ENCODE measurements at regions not wholly inside any gene's neighbourhood (a gene's known extent, or its start where the extent isn't known, plus 50 kb on each side); places are given as distances from the start of the nearest gene placed in this dataset.

DNA sequence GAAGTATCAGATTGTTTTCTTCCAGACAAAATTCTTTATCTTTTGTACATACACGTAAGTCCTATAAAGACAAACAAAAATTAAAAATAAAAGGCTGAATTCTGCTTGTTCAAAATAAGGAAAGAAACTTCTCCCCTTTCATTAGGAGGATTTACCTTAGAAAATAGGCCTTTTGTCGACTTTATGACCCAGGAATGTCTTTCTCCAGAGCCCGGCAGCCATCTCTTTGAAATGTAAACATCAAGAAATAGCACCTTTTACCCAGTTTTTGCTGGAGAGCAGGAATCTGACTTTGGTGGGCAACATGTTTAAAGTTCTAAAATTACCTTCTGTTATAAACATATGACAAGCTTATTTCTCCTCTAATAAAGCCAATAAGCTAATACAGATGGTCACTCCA lies 373.0 kb upstream of the FTMT start:
- no peaks in the 10 kb centered on the region for H3K27me3 Mint-ChIP-seq
- no peaks in the 10 kb centered on the region for H3K27me3 ChIP-seq (replicated peaks in 1 of 4; ENCODE audit: control extremely low read depth in 1 of 4, control insufficient read depth in 3 of 4, insufficient read depth in 4 of 4, low read length in 3 of 4)
- ChIA-PET CTCF (no interaction called here), POLR2A (no interaction called here)
- intact Hi-C loops (cut with micrococcal nuclease) = no loop called here
- H3K27ac Mint-ChIP-seq = no peak overlapping the region
- no peak overlapping the region for H2AFZ ChIP-seq (ENCODE audit: insufficient read depth, low read depth, low read length, poor library complexity, severe bottlenecking)
- ATAC-seq (ENCODE audit: low read depth) (no peak), DNase-seq (no peak)
- TF ChIP-seq, protein P1, sequence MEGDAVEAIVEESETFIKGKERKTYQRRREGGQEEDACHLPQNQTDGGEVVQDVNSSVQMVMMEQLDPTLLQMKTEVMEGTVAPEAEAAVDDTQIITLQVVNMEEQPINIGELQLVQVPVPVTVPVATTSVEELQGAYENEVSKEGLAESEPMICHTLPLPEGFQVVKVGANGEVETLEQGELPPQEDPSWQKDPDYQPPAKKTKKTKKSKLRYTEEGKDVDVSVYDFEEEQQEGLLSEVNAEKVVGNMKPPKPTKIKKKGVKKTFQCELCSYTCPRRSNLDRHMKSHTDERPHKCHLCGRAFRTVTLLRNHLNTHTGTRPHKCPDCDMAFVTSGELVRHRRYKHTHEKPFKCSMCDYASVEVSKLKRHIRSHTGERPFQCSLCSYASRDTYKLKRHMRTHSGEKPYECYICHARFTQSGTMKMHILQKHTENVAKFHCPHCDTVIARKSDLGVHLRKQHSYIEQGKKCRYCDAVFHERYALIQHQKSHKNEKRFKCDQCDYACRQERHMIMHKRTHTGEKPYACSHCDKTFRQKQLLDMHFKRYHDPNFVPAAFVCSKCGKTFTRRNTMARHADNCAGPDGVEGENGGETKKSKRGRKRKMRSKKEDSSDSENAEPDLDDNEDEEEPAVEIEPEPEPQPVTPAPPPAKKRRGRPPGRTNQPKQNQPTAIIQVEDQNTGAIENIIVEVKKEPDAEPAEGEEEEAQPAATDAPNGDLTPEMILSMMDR (IDR thresholded peaks at IDR 0.05) = no peak
- no peak for TF ChIP-seq EZH2 (IDR thresholded peaks at IDR 0.05; ENCODE audit: borderline replicate concordance, insufficient read depth, low read depth, low read length, poor library complexity, severe bottlenecking)
- H3K27ac ChIP-seq (ENCODE audit: low read length in 2 of 2) = no peak overlapping the region
- no peaks in the 10 kb centered on the region for H3K79me2 ChIP-seq (ENCODE audit: control insufficient read depth, insufficient read depth, low read length)
- H3K4me3 ChIP-seq (ENCODE audit: control extremely low read depth in 1 of 5, extremely low read depth in 1 of 5, insufficient read depth in 1 of 5, low read depth in 2 of 5, low read length in 4 of 5) = no peak overlapping the region
- no peaks in the 10 kb centered on the region for H4K20me1 ChIP-seq (ENCODE audit: control insufficient read depth, insufficient read depth, low read length, poor library complexity, severe bottlenecking)
- H3K4me1 Mint-ChIP-seq = no peaks in the 10 kb centered on the region
- no peaks in the 10 kb centered on the region for H3K4me1 ChIP-seq (ENCODE audit: control insufficient read depth in 2 of 2, insufficient read depth in 2 of 2, low read length in 2 of 2)
- no peak overlapping the region for H3K4me3 Mint-ChIP-seq
- WGBS (ENCODE audit: insufficient coverage) = 100% methylated on average over 1 of the region's 3 CpGs
- no peak overlapping the region for H3K9ac ChIP-seq (ENCODE audit: low read length)
- no peaks in the 10 kb centered on the region for H3K9me3 ChIP-seq (ENCODE audit: control extremely low read depth in 1 of 3, control insufficient read depth in 2 of 3, insufficient read depth in 1 of 3, low read length in 2 of 3)
- H3K9me3 Mint-ChIP-seq (ENCODE audit: insufficient read depth) = no peaks in the 10 kb centered on the region
- H3K4me2 ChIP-seq (replicated peaks; ENCODE audit: low read depth, low read length, poor library complexity, severe bottlenecking) = no peak overlapping the region
- no peaks in the 10 kb centered on the region for H3K36me3 ChIP-seq (replicated peaks in 1 of 2; ENCODE audit: control extremely low read depth in 1 of 2, control insufficient read depth in 1 of 2, extremely low read depth in 1 of 2, insufficient read depth in 2 of 2, low read length in 1 of 2)

DNA sequence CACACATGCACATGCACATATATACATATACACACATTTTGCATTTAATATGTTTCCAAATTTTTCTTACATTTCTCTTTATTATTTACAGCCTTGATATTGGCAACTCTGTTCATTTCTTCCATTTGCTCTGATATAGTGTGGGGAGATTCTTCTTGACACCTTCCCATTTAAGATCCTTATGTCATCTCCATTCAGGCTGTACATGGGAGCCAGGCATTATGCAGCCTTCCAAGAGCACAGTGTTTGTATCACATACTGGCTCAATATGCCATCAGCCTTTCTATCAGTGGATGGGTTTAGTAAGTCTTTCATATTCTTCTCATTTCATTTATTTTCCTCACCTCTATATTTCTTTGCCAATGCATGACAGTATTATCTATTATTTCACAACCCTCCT lies 372.3 kb upstream of the FTMT start:
- Mint-ChIP-seq H3K9me3 (ENCODE audit: insufficient read depth) (no peaks in the 10 kb centered on the region), H3K4me3 (no peak overlapping the region), H3K27me3 (no peaks in the 10 kb centered on the region), H3K27ac (no peak overlapping the region), H3K4me1 (no peaks in the 10 kb centered on the region)
- Histone ChIP-seq H3K36me3 (replicated peaks in 1 of 2; ENCODE audit: control extremely low read depth in 1 of 2, control insufficient read depth in 1 of 2, extremely low read depth in 1 of 2, insufficient read depth in 2 of 2, low read length in 1 of 2) (no peaks in the 10 kb centered on the region), H4K20me1 (ENCODE audit: control insufficient read depth, insufficient read depth, low read length, poor library complexity, severe bottlenecking) (no peaks in the 10 kb centered on the region), H2AFZ (ENCODE audit: insufficient read depth, low read depth, low read length, poor library complexity, severe bottlenecking) (no peak overlapping the region), H3K9ac (ENCODE audit: low read length) (no peak overlapping the region), H3K4me1 (ENCODE audit: control insufficient read depth in 2 of 2, insufficient read depth in 2 of 2, low read length in 2 of 2) (no peaks in the 10 kb centered on the region), H3K4me3 (ENCODE audit: control extremely low read depth in 1 of 5, extremely low read depth in 1 of 5, insufficient read depth in 1 of 5, low read depth in 2 of 5, low read length in 4 of 5) (no peak overlapping the region), H3K4me2 (replicated peaks; ENCODE audit: low read depth, low read length, poor library complexity, severe bottlenecking) (no peak overlapping the region), H3K9me3 (ENCODE audit: control extremely low read depth in 1 of 3, control insufficient read depth in 2 of 3, insufficient read depth in 1 of 3, low read length in 2 of 3) (no peaks in the 10 kb centered on the region), H3K79me2 (ENCODE audit: control insufficient read depth, insufficient read depth, low read length) (no peaks in the 10 kb centered on the region), H3K27ac (ENCODE audit: low read length in 2 of 2) (no peak overlapping the region), H3K27me3 (replicated peaks in 1 of 4; ENCODE audit: control extremely low read depth in 1 of 4, control insufficient read depth in 3 of 4, insufficient read depth in 4 of 4, low read length in 3 of 4) (no peaks in the 10 kb centered on the region)
- ChIA-PET POLR2A (no interaction called here), CTCF (no interaction called here)
- DNase-seq (no peak), ATAC-seq (ENCODE audit: low read depth) (no peak)
- no peak for TF ChIP-seq EZH2 (IDR thresholded peaks at IDR 0.05; ENCODE audit: borderline replicate concordance, insufficient read depth, low read depth, low read length, poor library complexity, severe bottlenecking)
- TF ChIP-seq, protein P1 (IDR thresholded peaks at IDR 0.05) = no peak
- intact Hi-C loops (cut with micrococcal nuclease) = no loop called here

Measured in B cell (primary cell).